ENCODE measurements at regions not wholly inside any gene's neighbourhood (a gene's known extent, or its start where the extent isn't known, plus 50 kb on each side); places are given as distances from the start of the nearest gene placed in this dataset.

GRCh38 chr13:80552851-80553440 lies 212.0 kb upstream of the SPRY2 start:
- DNase-seq (ENCODE audit: low spot score): no peak
- Histone ChIP-seq H3K4me1 (ENCODE audit: control insufficient read depth in 4 of 4, insufficient read depth in 4 of 4, low read length in 3 of 4) (peaks cover 0 to 16% (median 9%) of the 10 kb centered on the region in 4 donors), H3K27ac (ENCODE audit: low read depth in 1 of 2, low read length in 2 of 2) (no peak overlapping the region), H3K36me3 (ENCODE audit: control insufficient read depth in 4 of 4, insufficient read depth in 3 of 4, low read depth in 1 of 4, low read length in 3 of 4) (no peaks in the 10 kb centered on the region), H3K27me3 (ENCODE audit: control insufficient read depth in 4 of 4, insufficient read depth in 4 of 4, low read length in 3 of 4) (no peaks in the 10 kb centered on the region), H3K9ac (ENCODE audit: low read depth in 1 of 2, low read length in 2 of 2) (no peak overlapping the region), H3K4me3 (ENCODE audit: low read depth in 1 of 3, low read length in 3 of 3) (no peak overlapping the region), H3K9me3 (ENCODE audit: control insufficient read depth in 4 of 4, low read length in 3 of 4) (no peaks in the 10 kb centered on the region)
- 58% methylated on average over 4 of the region's 4 CpGs for WGBS
- TF ChIP-seq JUND (IDR thresholded peaks at IDR 0.05): no peak

- Histone ChIP-seq H3K4me3 (ENCODE audit: low read depth in 1 of 3, low read length in 3 of 3) (no peak overlapping the region), H3K36me3 (ENCODE audit: control insufficient read depth in 4 of 4, insufficient read depth in 3 of 4, low read depth in 1 of 4, low read length in 3 of 4) (no peaks in the 10 kb centered on the region), H3K9ac (ENCODE audit: low read depth in 1 of 2, low read length in 2 of 2) (no peak overlapping the region), H3K27ac (ENCODE audit: low read depth in 1 of 2, low read length in 2 of 2) (no peak overlapping the region), H3K9me3 (ENCODE audit: control insufficient read depth in 4 of 4, low read length in 3 of 4) (no peaks in the 10 kb centered on the region), H3K4me1 (ENCODE audit: control insufficient read depth in 4 of 4, insufficient read depth in 4 of 4, low read length in 3 of 4) (peaks cover 0 to 11% (median 4%) of the 10 kb centered on the region in 4 donors), H3K27me3 (ENCODE audit: control insufficient read depth in 4 of 4, insufficient read depth in 4 of 4, low read length in 3 of 4) (no peaks in the 10 kb centered on the region)
- TF ChIP-seq EGR1 (IDR thresholded peaks at IDR 0.05; ENCODE audit: low read depth in 2 of 2): no peak
- TF ChIP-seq ZBTB33 (IDR thresholded peaks at IDR 0.05): no peak
- TF ChIP-seq JUND (IDR thresholded peaks at IDR 0.05): no peak
- TF ChIP-seq ATF3 (IDR thresholded peaks at IDR 0.05): no peak
- no peak for TF ChIP-seq SP1 (IDR thresholded peaks at IDR 0.05)
- TF ChIP-seq NR2F2 (IDR thresholded peaks at IDR 0.05): no peak
- no peak for TF ChIP-seq RAD21 (IDR thresholded peaks at IDR 0.05)
- no peak for TF ChIP-seq RXRA (IDR thresholded peaks at IDR 0.05)
- TF ChIP-seq HNF4G (IDR thresholded peaks at IDR 0.05): no peak
- no peak for TF ChIP-seq CTCF (IDR thresholded peaks at IDR 0.05; ENCODE audit: low read depth, low read length, missing input control)
- no peak for TF ChIP-seq FOXA2 (IDR thresholded peaks at IDR 0.05)
- no peak for TF ChIP-seq MAX (IDR thresholded peaks at IDR 0.05)
- no peak for TF ChIP-seq GABPA (IDR thresholded peaks at IDR 0.05 in 1 of 2, conservative IDR thresholded peaks at IDR 0.05 in 1 of 2)
- no peak for DNase-seq (ENCODE audit: low spot score)
- 53% methylated on average over 1 of the region's 1 CpG for WGBS
These were observed 210.9 kb upstream of the SPRY2 start for GRCh38 chr13:80551650-80552497.
